WI38 (cell line): ENCODE measurements at regions not wholly inside any gene's neighbourhood (a gene's known extent, or its start where the extent isn't known, plus 50 kb on each side); places are given as distances from the start of the nearest gene placed in this dataset.
"Not testable (repeated sequence)": the region's sequence is repeated elsewhere in the genome, so short reads cannot be mapped to it uniquely, and the experiment has no call there.

ENCODE experiments used
- H3K4me3 ChIP-seq: 2 replicates; pipeline ENCODE4 v1.5.1; 2011; ENCODE audit warnings: low read depth, mild to moderate bottlenecking, control low read depth, low read length
- TF ChIP-seq, protein P1 (sequence below): IDR thresholded peaks from 2 replicates; pipeline ENCODE4 v1.5.1; 2012; ENCODE audit warnings: low read depth, mild to moderate bottlenecking, control low read depth, low read length

DNA sequence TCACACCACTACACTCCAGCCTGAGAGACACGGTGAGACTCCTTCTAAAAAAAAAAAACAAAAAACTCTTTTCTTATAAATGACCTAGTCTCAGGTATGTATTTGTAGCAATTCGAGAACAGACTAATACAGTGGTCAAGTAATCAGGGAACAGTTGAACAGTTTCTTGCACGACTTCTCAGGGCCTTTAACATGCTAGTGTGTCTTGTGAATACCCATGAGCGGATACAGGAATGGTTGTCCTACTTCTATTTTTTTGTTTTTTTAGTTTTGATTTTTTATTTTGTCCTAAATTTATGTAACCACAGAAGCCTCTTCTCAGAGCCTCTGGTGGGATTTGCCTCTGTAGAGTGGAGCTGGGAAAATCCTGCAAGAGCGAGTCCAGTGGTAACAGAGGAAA, 71.0 kb upstream of the NANOS1 start:
- no peak overlapping the region for H3K4me3 ChIP-seq
- TF ChIP-seq, protein P1, sequence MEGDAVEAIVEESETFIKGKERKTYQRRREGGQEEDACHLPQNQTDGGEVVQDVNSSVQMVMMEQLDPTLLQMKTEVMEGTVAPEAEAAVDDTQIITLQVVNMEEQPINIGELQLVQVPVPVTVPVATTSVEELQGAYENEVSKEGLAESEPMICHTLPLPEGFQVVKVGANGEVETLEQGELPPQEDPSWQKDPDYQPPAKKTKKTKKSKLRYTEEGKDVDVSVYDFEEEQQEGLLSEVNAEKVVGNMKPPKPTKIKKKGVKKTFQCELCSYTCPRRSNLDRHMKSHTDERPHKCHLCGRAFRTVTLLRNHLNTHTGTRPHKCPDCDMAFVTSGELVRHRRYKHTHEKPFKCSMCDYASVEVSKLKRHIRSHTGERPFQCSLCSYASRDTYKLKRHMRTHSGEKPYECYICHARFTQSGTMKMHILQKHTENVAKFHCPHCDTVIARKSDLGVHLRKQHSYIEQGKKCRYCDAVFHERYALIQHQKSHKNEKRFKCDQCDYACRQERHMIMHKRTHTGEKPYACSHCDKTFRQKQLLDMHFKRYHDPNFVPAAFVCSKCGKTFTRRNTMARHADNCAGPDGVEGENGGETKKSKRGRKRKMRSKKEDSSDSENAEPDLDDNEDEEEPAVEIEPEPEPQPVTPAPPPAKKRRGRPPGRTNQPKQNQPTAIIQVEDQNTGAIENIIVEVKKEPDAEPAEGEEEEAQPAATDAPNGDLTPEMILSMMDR: no peak

DNA sequence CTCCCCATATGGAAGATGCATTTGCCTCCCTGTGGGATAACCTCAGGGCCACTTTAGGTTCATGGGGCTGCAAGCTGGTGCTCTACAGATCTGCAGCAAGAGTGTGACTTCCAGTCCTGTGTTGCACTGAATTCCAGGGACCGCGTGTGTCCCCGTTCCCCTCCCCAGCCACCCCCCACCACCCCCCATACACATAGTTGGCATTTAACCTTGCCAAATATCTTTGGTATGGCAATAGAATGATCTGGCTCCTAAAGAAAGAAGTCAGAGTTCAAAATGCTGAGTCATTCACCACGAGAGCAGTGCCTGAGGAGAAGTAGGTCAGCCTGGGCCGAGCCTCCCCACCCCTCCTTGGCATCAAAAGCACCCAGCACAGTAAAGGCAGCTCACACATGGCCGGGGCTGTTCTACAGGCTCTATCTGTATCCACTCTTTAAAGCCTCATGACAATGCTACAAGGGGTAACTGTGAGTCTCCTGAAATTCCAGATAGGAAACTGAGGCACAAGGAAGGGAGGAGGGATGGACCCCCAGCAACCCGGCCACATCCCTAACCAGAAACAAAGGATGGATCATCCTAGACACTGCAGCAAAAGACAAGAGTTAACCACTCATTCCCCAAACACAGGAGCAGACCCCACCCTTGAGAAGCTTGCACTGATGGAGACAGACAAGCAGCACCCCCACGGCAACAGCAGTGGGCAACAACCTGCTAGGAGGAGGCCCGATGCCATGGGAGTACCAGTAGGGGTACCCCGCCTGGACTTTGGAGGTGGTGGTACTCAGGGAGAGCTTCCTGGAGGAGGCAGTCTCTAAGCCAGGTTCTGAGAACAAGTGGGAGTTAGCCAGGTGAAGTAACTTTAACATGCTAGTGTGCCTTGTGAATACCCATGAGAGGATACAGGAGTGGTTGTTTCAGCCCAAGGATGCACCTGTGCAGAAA, 70.3 kb upstream of the NANOS1 start:
- H3K4me3 ChIP-seq: no peak overlapping the region
- TF ChIP-seq, protein P1: no peak

DNA sequence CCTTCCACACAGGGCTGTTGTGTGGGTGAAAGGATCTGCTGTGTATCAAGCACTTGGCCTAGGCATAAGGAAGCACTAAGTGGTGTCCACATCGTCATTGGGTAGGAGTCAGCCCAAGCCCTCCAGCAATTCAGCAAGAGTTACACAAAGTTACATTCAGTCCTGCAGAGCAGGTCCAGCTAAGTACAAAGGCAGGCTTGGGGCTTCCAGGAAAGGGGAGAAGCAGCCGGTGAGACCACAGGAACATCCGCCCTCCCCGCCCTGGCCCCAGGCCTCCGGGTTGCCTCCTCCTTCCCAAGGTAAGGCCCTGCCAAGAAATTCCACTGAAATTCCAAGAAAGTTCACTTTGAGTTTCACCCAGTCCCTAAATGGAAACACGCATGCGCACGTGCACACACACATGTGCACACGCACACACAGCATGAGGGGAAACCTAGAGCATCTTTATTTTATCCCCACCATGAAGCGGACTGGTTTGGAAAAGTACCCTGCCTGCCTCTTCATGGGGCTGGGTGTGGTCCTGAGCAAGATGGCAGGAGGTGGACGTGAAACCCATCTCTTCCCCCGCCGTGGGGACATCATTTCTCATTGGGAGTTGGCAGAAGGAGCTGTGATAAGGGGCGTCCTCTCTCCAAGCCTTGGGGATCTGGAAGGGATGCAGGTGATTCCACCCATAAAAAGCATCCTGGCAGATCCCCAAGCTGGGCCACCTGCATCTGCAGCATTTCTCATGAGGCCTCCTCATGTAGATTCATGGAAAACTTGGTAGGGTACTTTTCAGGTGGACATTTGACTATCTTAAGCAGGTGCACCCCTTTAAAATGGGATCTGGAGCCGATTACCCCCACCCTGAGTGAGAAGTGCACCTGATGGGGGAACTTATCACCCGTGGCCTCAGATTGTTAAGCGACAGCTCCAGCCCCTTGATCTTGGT, 69.1 kb upstream of the NANOS1 start:
- TF ChIP-seq, protein P1: no peak
- no peak overlapping the region for H3K4me3 ChIP-seq

DNA sequence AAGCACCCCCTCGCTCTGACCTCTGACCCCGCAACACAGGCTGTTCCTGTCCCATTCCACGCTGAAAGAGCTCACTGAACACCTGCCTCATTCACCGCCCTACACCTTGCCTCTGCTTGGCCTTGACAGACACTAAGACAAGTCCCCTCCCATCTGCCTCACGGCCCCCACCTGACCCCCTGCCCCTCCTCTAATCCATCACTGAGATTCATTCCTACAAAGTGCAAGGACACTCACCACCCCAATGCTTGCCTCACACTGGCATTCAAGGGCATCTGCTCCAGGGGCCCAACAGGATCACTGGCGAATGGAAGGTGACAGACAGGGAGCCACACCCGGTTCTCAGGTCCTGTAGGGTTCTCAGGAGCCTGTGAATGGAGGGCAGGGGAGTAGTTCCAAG, 68.1 kb upstream of the NANOS1 start:
- TF ChIP-seq, protein P1: no peak
- no peak overlapping the region for H3K4me3 ChIP-seq

DNA sequence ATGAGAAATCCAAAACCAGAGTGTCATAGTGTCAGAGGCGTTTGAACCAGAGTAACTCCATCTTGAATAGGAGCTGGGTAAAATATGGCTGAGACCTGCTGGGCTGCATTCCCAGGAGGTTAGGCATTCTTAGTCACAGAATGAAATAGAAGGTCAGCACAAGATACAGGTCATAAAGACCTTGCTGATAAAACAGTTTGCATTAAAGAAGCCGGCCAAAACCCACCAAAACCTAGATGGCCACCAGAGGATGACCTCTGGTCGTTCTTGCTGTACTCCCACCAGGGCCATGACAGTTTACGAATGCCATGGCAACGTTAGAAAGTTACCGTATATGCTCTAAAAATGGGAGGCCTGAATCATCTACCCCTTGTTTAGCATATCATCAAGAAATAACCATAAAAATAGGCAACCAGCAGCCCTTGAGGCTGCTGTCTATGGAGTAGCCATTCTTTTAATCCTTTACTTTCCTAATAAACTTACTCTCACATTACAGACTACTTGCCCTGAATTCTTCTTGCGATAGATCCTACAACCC, 67.1 kb upstream of the NANOS1 start:
- not testable (repeated sequence) for H3K4me3 ChIP-seq

DNA sequence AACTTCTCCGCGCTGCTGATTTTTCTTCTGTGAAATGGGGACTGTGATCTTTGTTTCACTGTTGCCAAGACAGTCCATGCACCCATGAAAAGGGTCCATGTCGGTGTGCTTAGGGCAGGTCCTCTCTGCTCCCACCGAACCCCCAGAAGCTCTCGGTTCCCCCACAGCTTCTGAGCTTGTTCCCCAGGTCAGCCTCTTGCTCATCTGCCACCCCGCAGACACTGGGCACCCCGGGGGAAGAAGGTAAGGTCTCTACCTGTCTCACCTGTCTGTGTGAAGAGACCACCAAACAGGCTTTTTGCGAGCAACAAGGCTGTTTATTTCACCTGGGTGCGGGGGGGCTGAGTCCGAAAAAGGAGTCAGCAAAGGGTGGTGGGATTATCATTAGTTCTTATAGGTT, 66.2 kb upstream of the NANOS1 start:
- no peak overlapping the region for H3K4me3 ChIP-seq
- TF ChIP-seq, protein P1: no peak

DNA sequence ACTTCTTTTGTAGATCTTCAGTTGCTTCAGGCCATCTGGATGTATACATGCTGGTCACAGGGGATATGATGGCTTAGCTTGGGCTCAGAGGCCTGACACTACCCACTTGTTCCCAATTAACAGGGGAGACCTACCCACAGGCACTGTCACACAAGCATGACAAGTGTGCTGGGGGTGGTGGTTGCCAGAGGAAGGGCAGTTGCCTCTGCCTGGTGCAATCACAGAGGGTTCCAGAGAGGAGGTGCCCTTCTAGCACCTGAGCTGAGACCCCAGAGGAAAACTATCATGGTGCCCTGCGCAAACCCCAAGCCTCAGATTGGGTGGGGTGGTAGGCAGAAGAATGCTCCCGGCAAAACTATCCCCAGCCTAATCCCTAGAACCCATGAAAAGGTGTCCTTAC, 65.6 kb upstream of the NANOS1 start:
- TF ChIP-seq, protein P1: no peak
- no peak overlapping the region for H3K4me3 ChIP-seq

DNA sequence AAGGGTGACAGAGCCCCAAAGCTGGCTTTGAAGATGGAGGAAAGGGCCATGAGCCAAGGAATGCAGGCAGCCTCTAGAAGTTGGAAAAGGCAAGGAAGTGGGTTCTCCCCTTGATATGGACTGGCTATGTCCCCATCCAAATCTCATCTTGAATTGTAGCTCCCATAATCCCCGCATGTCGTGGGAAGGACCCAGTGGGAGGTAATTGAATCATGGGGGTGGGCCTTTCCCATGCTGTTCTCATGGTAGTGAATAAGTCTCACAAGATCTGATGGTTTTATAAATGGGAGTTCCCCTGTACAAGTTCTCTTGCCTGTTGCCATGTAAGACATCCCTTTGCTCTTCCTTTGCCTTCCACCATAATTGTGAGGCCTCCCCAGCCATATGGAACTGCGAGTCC, 65.0 kb upstream of the NANOS1 start:
- not testable (repeated sequence) for H3K4me3 ChIP-seq
